ENCODE measurements at regions not wholly inside any gene's neighbourhood (a gene's known extent, or its start where the extent isn't known, plus 50 kb on each side); places are given as distances from the start of the nearest gene placed in this dataset.

DNA sequence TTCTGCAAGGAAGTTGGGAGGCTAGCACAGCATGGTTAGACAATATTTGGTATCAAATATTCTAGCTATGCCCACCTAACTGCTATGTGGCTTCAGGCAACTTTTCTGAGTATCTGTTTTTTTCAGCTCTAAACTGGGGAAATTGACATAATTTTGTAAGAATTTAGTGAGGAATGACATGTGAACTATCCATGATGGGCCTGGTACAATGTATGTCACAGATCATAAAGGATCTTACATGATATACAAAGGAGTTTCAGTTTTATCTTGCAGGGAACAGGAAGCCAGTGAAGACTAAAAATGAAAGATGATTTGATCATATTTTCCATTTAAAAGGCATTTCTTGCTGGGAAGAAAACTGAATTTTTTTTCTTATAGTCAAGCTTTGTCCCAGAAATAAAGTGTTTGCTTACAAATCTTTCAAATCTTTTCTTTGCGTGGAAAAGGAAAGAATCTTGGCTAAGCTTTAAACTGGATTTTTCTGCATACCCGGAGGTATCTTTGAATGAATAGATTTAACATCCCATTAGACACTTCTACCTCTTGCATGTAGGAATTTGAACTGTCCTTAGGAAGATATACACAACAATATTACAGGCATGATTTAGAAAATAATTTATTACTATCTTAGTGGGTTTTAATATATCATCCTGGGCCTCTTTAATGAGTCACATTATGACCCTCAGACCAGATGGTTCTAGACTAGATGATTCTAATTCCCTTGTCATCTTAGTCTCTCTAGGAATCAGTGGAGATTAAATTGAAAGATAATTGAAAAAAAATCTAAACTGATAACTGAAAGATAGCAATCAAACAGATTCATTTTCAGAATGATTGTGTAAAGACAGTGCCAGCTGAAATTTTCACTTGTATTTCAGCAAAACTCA is 436.0 kb upstream of the THBS1 start:
- TF ChIP-seq EZH2phosphoT487 (IDR thresholded peaks at IDR 0.05; ENCODE audit: low read length) = no peak
- TF ChIP-seq, protein P1, sequence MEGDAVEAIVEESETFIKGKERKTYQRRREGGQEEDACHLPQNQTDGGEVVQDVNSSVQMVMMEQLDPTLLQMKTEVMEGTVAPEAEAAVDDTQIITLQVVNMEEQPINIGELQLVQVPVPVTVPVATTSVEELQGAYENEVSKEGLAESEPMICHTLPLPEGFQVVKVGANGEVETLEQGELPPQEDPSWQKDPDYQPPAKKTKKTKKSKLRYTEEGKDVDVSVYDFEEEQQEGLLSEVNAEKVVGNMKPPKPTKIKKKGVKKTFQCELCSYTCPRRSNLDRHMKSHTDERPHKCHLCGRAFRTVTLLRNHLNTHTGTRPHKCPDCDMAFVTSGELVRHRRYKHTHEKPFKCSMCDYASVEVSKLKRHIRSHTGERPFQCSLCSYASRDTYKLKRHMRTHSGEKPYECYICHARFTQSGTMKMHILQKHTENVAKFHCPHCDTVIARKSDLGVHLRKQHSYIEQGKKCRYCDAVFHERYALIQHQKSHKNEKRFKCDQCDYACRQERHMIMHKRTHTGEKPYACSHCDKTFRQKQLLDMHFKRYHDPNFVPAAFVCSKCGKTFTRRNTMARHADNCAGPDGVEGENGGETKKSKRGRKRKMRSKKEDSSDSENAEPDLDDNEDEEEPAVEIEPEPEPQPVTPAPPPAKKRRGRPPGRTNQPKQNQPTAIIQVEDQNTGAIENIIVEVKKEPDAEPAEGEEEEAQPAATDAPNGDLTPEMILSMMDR (IDR thresholded peaks at IDR 0.05; ENCODE audit: low read length) = no peak
- no peak for TF ChIP-seq EZH2 (optimal IDR thresholded peaks at IDR 0.05; ENCODE audit: low read depth, low read length)

Data from MM.1S (cell line).